Activated CD4-positive, alpha-beta T cell treated with anti-CD3 and anti-CD28 coated beads, Interleukin-2, amount 10 ng/mL, durations not matched to agents 24 days and 14 days (primary cell): ENCODE measurements at regions not wholly inside any gene's neighbourhood (a gene's known extent, or its start where the extent isn't known, plus 50 kb on each side); places are given as distances from the start of the nearest gene placed in this dataset.
"Not testable (repeated sequence)": the region's sequence is repeated elsewhere in the genome, so short reads cannot be mapped to it uniquely, and the experiment has no call there.

Source experiments
- DNase-seq: peaks from one replicate; pipeline ENCODE4 v3.0.0; 2022
- H3K27ac Mint-ChIP-seq: one replicate; pipeline ENCODE4 v1.8.0; 2022; ENCODE audit warnings: mild to moderate bottlenecking, mixed read lengths
- H3K27me3 Mint-ChIP-seq: one replicate; pipeline ENCODE4 v1.8.0; 2022; ENCODE audit warnings: mixed read lengths
- H3K36me3 Mint-ChIP-seq: one replicate; pipeline ENCODE4 v1.8.0; 2022; ENCODE audit warnings: low read depth, mild to moderate bottlenecking, mixed read lengths
- H3K4me1 Mint-ChIP-seq: one replicate; pipeline ENCODE4 v1.8.0; 2021; ENCODE audit warnings: mixed read lengths
- H3K4me3 Mint-ChIP-seq: one replicate; pipeline ENCODE4 v1.8.0; 2022; ENCODE audit warnings: mild to moderate bottlenecking, moderate library complexity, mixed read lengths
- H3K9me3 Mint-ChIP-seq: one replicate; pipeline ENCODE4 v1.8.0; 2021; ENCODE audit warnings: mixed read lengths
- intact Hi-C: fragments of 100-400 bp; cut with micrococcal nuclease; formaldehyde crosslinking; loops from one replicate; pipeline ENCODE4 v1.15.1; 2023

- no peak overlapping the region for H3K4me3 Mint-ChIP-seq
- H3K27me3 Mint-ChIP-seq = no peaks in the 10 kb centered on the region
- H3K27ac Mint-ChIP-seq = no peak overlapping the region
- H3K36me3 Mint-ChIP-seq = no peaks in the 10 kb centered on the region
- DNase-seq = no peak
- H3K4me1 Mint-ChIP-seq = no peaks in the 10 kb centered on the region
- intact Hi-C loops = no loop called here
- no peaks in the 10 kb centered on the region for H3K9me3 Mint-ChIP-seq
Measured at GRCh38 chr7:152594801-152595200, 81.1 kb downstream of the XRCC2 start.

GRCh38 chr7:152591976-152592375, 84.0 kb downstream of the XRCC2 start:
- Mint-ChIP-seq H3K4me3 (no peak overlapping the region), H3K27me3 (no peaks in the 10 kb centered on the region), H3K36me3 (no peaks in the 10 kb centered on the region), H3K27ac (no peak overlapping the region), H3K4me1 (no peaks in the 10 kb centered on the region), H3K9me3 (no peaks in the 10 kb centered on the region)
- intact Hi-C loops = no loop called here
- no peak for DNase-seq

GRCh38 chr7:152590481-152590880, 85.5 kb downstream of the XRCC2 start:
- no peaks in the 10 kb centered on the region for H3K4me1 Mint-ChIP-seq
- H3K9me3 Mint-ChIP-seq = no peaks in the 10 kb centered on the region
- intact Hi-C loops = no loop called here
- no peak overlapping the region for H3K27ac Mint-ChIP-seq
- no peak overlapping the region for H3K4me3 Mint-ChIP-seq
- no peaks in the 10 kb centered on the region for H3K36me3 Mint-ChIP-seq
- no peaks in the 10 kb centered on the region for H3K27me3 Mint-ChIP-seq
- no peak for DNase-seq

- intact Hi-C loops, H3K27me3 Mint-ChIP-seq, H3K9me3 Mint-ChIP-seq, DNase-seq, H3K36me3 Mint-ChIP-seq, H3K4me3 Mint-ChIP-seq, H3K4me1 Mint-ChIP-seq, H3K27ac Mint-ChIP-seq: not testable (repeated sequence)
Measured at GRCh38 chr7:152589821-152590220, 86.1 kb downstream of the XRCC2 start.

DNA sequence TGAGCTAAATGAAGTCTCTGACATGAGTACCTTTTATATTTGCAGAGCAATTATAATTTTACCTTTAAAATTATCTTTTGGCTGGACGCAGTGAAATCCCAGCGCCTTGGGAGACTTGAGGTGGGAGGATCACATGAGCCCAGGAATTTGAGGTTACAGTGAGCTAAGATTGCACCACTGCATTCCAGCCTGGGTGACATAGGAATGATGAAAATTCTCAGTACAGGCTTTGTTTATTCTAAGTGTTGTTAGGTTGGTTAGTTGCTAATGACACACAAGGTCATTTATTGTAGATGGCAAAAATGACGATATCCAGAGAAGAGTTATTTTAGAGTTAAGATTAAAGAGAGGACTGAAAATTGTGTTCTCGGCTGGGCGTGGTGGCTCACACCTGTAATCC, 87.6 kb downstream of the XRCC2 start:
- intact Hi-C loops = no loop called here
- Mint-ChIP-seq H3K27me3 (no peaks in the 10 kb centered on the region), H3K36me3 (no peaks in the 10 kb centered on the region), H3K27ac (no peak overlapping the region), H3K4me1 (no peaks in the 10 kb centered on the region), H3K9me3 (no peaks in the 10 kb centered on the region), H3K4me3 (no peak overlapping the region)
- no peak for DNase-seq

DNA sequence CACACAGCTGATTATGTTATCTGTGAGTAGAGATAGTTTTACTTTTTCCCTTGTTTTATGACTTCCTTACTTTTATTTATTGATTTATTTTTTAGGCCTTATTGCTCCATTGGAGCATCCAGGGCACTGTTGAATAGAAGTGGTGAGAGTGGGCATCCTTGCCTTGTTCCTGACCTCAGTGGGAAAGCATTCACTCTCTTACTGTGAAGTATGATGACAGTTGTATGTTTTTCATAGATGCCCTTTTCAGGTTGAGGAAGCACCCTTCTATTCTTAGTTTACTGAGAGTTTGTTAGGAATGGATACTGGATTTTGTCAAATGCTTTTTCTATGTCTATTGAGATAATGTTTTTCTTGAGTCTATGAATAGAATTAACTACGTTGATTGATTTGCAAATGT, 88.6 kb downstream of the XRCC2 start:
- no peaks in the 10 kb centered on the region for H3K27me3 Mint-ChIP-seq
- no peaks in the 10 kb centered on the region for H3K4me1 Mint-ChIP-seq
- intact Hi-C loops = no loop called here
- H3K4me3 Mint-ChIP-seq = no peak overlapping the region
- no peak for DNase-seq
- H3K9me3 Mint-ChIP-seq = no peaks in the 10 kb centered on the region
- H3K36me3 Mint-ChIP-seq = no peaks in the 10 kb centered on the region
- no peak overlapping the region for H3K27ac Mint-ChIP-seq

GRCh38 chr7:152583006-152583405, 92.9 kb downstream of the XRCC2 start:
- H3K27ac Mint-ChIP-seq = no peak overlapping the region
- H3K27me3 Mint-ChIP-seq = no peaks in the 10 kb centered on the region
- H3K4me3 Mint-ChIP-seq = no peak overlapping the region
- H3K36me3 Mint-ChIP-seq = no peaks in the 10 kb centered on the region
- H3K4me1 Mint-ChIP-seq = no peaks in the 10 kb centered on the region
- no peaks in the 10 kb centered on the region for H3K9me3 Mint-ChIP-seq
- no peak for DNase-seq
- intact Hi-C loops = no loop called here

- H3K4me1 Mint-ChIP-seq = no peaks in the 10 kb centered on the region
- no peak overlapping the region for H3K4me3 Mint-ChIP-seq
- no peaks in the 10 kb centered on the region for H3K36me3 Mint-ChIP-seq
- H3K9me3 Mint-ChIP-seq = no peaks in the 10 kb centered on the region
- H3K27ac Mint-ChIP-seq = no peak overlapping the region
- intact Hi-C loops = no loop called here
- no peak for DNase-seq
- no peaks in the 10 kb centered on the region for H3K27me3 Mint-ChIP-seq
Measured at GRCh38 chr7:152579070-152579469, 96.9 kb downstream of the XRCC2 start.

DNA sequence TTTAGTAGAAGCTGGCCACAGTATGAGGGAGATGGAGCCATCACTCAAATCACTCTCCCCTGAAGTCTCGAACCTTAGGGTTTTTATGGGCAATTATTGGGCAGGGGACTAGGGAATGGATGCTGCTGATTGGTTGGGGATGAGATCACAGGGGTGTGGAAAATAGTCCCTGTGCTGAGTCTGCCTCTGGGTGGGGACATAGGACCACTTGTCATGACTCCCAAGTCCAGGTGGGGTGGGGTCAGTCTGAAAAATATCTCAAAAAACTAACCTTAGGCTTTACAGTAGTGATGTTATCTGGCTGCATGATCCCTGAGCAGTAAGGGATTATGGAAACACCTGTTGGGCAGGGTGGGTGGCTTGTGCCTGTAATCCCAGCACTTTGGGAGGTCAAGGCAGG, 98.6 kb downstream of the XRCC2 start:
- intact Hi-C loops = no loop called here
- H3K36me3 Mint-ChIP-seq = no peaks in the 10 kb centered on the region
- H3K27ac Mint-ChIP-seq = no peak overlapping the region
- no peak overlapping the region for H3K4me3 Mint-ChIP-seq
- H3K9me3 Mint-ChIP-seq = no peaks in the 10 kb centered on the region
- no peaks in the 10 kb centered on the region for H3K27me3 Mint-ChIP-seq
- no peak for DNase-seq
- H3K4me1 Mint-ChIP-seq = no peaks in the 10 kb centered on the region

DNA sequence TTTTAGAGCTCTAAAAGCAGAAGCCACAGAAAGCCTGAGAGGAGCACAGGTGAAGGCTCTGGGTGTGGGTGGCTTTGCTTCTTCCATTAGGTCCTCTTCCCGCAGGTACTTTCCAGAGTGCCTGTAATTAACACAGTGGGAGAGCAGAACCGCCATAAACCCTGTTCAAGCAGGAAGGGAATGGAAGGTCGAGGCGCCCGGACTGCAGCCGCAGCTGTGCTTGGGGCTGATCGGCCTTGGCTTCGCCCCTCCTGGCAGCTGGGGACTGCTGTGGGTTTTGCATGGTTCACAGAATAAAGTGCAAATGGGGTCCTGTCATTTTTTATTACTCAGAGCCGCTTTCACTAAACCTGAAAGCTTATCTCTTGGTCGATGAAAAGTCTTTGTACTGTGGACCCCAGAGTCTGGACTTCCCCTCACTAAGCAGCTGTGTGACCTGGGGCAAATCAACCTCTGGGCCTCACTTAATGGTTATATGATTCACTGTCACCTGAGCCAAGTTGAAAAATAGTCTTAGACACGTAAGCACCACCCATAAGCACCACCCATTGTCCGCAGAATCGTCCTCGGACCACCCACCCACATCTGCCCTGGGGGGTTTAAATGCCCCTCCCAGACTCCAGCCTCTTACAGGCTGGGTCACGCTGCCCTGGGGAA, 100.9 kb downstream of the XRCC2 start:
- H3K27ac Mint-ChIP-seq = no peak overlapping the region
- no peaks in the 10 kb centered on the region for H3K27me3 Mint-ChIP-seq
- H3K9me3 Mint-ChIP-seq = no peaks in the 10 kb centered on the region
- intact Hi-C loops = no loop called here
- no peaks in the 10 kb centered on the region for H3K4me1 Mint-ChIP-seq
- DNase-seq = no peak
- no peaks in the 10 kb centered on the region for H3K36me3 Mint-ChIP-seq
- H3K4me3 Mint-ChIP-seq = no peak overlapping the region

DNA sequence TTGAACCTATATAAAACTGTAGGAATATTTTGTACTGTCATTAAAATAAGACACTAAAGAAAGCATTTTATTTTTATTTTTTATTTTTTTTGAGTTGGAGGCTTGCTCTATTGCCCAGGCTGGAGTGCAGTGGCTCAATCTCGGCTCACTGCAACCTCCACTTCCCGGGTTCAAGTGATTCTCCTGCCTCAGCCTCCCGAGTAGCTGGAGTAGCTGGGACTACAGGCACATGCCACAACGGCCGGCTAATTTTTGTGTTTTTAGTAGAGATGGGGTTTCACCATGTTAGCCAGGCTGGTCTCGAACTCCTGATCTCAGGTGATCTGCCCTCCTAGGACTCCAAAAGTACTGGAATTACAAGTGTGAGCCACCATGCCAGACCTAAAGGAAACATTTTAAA, 102.8 kb downstream of the XRCC2 start:
- H3K4me3 Mint-ChIP-seq, intact Hi-C loops, DNase-seq, H3K36me3 Mint-ChIP-seq, H3K27ac Mint-ChIP-seq, H3K27me3 Mint-ChIP-seq, H3K4me1 Mint-ChIP-seq, H3K9me3 Mint-ChIP-seq: not testable (repeated sequence)

DNA sequence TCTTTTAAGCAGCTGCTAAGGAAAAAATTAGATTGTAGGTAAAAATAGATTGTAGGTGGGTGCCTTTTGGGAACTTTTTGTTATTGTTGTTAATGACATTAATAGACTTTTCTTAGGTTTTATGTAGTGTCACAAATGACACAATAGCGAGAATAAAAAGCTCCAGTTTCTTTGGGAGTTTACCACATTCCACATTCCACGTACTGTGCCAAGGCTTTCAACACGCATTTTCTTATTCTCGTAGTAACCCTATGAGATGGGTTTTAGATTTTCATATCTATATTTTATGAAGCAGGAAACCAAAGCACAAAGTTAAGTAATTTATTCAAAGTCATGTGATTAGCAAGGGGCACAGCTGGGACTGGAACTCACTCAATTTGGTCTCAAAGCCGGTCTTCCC, 103.8 kb downstream of the XRCC2 start:
- H3K27ac Mint-ChIP-seq = no peak overlapping the region
- H3K36me3 Mint-ChIP-seq = no peaks in the 10 kb centered on the region
- H3K4me1 Mint-ChIP-seq = no peaks in the 10 kb centered on the region
- no peaks in the 10 kb centered on the region for H3K9me3 Mint-ChIP-seq
- no peak for DNase-seq
- no peak overlapping the region for H3K4me3 Mint-ChIP-seq
- H3K27me3 Mint-ChIP-seq = no peaks in the 10 kb centered on the region
- intact Hi-C loops = no loop called here

GRCh38 chr7:152571068-152571467, 104.9 kb downstream of the XRCC2 start:
- Mint-ChIP-seq H3K4me3 (no peak overlapping the region), H3K27ac (no peak overlapping the region), H3K36me3 (no peaks in the 10 kb centered on the region), H3K27me3 (no peaks in the 10 kb centered on the region), H3K9me3 (no peaks in the 10 kb centered on the region), H3K4me1 (no peaks in the 10 kb centered on the region)
- intact Hi-C loops = no loop called here
- DNase-seq = no peak

DNA sequence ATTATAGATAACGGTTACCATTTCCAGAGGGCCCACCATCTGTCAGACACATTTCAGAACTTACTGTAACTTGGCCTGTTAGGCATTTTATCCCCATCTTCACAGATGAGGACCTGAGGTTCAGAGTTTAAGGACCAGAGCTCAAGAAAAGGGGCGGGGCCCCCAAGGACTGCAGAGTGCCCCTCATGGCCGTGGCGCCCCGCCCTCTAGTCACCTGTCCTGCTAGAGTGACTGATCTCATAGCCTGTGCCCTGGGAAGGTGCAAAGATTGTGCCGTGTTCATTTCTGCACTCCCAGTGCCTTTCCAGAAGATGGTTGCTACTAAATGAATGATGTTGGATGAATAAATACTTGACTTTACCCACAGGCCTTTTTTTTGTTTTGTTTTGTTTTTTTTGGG, 107.0 kb downstream of the XRCC2 start:
- Mint-ChIP-seq H3K36me3 (no peaks in the 10 kb centered on the region), H3K9me3 (no peaks in the 10 kb centered on the region), H3K4me1 (no peaks in the 10 kb centered on the region), H3K27ac (no peak overlapping the region), H3K4me3 (no peak overlapping the region), H3K27me3 (no peaks in the 10 kb centered on the region)
- intact Hi-C loops = no loop called here
- no peak for DNase-seq

DNA sequence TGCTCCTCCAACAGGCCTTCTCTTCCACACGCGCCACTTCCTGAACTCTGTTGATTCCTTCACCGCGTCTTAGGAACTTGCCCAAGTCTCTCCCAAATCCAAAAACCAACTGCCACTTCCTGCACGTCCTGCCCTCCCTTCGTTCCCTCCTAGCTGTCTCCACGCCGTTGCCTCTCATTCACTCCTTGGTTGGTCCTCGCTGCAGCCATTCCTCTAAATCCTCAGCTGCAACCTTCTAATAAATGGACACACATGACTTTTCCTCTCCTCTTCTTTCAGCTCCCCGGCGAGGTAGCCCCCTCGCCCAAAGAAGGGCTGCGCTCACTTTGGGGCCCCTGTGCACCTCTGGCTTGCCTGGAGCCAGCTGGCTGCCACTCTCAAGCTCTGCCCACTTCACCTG, 110.2 kb downstream of the XRCC2 start:
- intact Hi-C loops = no loop called here
- H3K36me3 Mint-ChIP-seq = no peaks in the 10 kb centered on the region
- H3K4me1 Mint-ChIP-seq = no peaks in the 10 kb centered on the region

More for the DNA sequence above, 110.2 kb downstream of the XRCC2 start:
- no peak for DNase-seq
- Mint-ChIP-seq H3K9me3 (no peaks in the 10 kb centered on the region), H3K4me3 (no peak overlapping the region), H3K27ac (no peak overlapping the region), H3K27me3 (no peaks in the 10 kb centered on the region)
